ENCODE measurements at regions not wholly inside any gene's neighbourhood (a gene's known extent, or its start where the extent isn't known, plus 50 kb on each side); places are given as distances from the start of the nearest gene placed in this dataset.
"Not testable (repeated sequence)": the region's sequence is repeated elsewhere in the genome, so short reads cannot be mapped to it uniquely, and the experiment has no call there.

DNA sequence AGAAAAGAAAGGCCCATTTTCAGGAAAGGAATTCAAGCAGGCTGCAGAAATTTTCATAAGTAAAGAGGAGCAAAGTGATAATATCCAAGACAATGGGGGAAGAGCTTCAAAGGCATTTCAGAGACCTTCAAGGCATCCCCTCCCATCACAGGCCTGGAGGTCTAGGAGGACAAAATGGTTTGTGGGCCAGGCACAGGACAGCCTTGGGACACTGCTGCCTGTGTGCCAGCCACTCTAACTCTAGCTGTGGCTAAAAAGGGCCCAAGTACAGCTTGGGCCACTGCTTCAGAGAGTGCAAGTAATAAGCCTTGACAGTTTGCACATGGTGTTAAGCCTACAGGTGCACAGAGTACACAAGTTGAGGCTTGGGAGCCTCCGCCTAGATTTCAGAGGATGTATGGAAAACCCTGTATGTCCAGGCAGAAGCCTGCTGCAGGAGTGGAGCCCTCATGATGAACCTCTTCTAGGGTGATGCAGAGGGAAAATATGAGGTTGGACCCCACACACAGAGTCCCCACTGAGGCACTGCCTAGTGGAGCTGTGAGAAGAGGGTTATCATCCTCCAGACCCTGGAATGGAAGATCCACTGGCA lies 51.8 kb upstream of the ZSWIM5 start:
- no peak for DNase-seq

DNA sequence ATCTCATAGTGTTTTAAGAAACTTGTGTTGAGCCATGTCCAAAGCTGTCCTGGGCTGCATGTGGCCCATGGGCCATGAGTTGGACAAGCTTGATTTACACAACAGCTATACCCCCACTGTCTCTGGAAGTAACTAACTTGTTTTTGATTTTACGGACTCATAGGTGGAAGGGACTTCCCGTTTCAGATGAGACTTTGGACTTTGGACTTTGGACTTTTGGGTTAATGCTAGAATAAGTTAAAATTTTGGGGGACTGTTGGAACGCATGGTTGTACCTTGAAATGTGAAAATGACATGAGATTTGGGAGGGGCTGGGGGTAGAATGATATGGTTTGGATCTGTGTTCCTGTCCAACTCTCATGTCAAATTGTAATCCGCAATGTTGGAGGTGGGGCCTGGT lies 52.6 kb upstream of the ZSWIM5 start:
- no peak for DNase-seq

DNA sequence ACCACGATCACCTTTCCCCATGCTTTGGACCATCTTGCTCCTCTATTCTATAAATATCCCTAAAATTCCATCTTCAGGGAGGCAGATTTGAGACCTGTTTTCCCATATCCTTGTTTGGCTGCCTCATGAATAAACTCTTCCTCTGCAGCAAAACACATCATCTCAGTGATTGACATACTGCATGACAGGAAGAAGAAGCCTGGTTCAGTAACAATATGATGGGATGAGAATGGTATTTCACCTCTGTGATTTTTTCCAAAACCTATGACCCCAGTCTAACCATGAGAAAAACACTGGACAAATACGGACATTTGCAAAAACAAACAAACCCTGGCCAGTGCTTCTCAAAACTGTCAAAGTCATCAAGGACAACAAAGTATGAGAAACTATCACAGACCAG lies 53.8 kb upstream of the ZSWIM5 start:
- no peak for DNase-seq

DNA sequence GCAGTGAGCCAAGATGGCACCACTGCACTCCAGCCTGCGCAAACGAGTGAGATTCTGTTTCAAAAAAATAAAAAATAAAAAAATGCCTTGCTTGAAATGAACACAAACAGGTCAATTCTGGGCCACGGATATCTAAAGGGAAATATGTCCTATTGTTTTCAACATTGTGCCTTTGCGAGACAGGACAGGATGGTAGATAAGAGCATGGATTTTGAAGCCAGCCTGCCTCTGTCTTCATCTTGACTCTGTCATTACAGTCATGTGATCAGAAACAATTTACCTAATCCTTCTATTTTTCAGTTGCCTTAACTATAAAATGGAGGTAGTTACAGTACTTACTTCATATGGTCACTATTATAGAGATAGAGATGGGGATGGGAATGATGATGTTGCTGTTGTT lies 56.7 kb upstream of the ZSWIM5 start:
- DNase-seq: no peak

DNA sequence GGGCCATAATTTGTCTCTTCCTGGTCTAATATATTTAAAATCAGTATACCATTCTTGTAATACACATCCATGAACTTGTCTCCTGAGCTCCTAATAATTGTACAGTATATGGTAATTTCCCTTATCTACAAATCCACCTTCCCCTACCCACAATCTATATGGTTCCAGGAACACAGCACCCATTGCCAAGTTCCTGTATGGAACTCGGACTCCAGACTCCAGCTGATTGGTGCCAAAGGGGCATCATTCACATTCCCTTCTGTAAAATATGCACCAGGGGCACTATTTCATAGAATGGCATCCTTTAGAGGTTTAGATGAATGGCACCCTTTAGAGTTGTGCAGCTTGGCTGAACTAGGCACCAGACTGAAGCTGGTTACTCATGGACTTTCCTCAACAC lies 58.8 kb upstream of the ZSWIM5 start:
- no peak for DNase-seq

DNA sequence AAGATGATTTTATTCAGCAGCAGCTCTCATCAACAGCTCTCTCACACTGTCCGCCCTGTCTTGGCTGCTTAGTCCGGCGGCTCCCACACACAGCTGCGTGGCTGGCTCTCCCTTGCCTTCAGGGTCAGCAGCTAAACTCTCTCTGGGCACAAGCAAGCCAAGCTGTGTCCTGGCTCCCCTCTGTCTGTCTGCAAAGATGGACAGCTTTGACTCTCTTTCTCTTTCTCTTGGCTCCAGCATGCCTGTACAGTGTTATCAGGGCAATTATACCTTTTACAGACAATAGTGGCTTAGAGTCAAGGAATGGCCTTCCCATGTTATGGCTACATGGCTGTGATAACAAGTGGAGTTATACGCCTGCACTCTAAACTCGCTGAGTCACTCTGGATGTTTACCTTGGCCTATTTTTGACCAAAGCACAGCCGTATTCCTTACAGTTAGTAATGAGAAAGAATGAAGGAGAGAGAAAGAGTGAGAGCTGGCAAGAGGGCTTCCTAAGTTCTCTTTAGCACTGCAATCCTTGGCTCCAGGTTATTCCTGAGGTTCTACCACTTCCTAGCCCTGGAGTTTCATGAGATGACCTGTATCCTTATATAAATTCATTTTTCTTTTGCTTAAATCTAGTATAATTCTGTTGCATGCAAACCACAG lies 59.9 kb upstream of the ZSWIM5 start:
- peak; percentile 46 for DNase-seq

DNA sequence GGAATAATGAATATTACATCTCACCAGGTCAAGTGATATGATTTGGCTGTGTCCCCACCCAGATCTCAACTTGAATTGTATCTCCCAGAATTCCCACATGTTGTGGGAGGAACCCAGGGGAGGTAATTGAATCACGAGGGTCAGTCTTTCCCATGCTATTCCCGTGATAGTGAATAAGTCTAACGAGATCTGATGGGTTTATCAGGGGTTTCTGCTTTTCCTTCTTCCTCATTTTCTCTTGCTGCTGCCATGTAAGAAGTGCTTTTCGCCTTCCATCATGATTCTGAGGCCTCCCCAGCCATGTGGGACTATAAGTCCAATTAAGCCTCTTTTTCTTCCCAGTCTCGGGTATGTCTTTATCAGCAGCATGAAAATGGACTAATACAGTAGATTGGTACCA lies 58.4 kb upstream of the HPDL start:
- DNase-seq: not testable (repeated sequence)

DNA sequence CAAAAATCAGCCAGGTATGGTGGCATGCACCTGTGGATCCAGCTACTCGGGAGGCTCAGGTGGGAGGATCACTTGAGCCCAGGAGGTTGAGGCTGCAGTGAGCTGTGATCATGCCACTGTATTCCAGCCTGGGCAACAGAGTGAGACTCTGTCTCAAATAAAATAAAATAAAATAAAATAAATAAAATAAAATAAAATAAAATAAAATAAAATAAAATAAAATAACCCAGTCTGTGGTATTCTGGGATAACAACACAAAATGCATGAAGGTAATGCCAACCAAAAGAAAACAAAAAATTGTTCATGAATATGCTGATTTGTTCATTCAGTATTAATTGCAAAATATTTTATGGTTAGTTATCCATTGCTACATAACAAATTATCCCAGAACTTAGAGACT lies 54.4 kb upstream of the HPDL start:
- DNase-seq: not testable (repeated sequence)

DNA sequence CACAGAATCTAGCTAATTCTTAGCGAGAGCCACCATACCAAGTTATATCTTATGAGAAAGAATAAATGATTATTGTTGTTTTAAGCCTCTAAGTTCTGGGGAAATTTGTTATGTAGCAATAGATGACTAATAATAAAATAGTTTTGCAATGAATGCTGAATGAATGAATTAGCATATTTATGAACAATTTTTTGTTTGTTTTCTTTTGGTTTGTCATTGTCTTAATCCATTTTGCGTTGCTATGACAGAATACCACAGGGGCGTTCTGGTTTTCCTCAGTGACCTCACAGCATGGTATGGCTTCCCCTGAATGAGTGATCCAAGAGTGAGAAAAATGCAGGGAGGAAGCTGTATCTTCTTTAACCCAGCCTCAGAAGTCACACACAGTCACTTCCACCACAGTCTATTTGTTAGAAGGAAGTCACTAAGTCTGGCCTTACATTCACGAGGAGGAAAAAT lies 53.8 kb upstream of the HPDL start:
- no peak for DNase-seq

DNA sequence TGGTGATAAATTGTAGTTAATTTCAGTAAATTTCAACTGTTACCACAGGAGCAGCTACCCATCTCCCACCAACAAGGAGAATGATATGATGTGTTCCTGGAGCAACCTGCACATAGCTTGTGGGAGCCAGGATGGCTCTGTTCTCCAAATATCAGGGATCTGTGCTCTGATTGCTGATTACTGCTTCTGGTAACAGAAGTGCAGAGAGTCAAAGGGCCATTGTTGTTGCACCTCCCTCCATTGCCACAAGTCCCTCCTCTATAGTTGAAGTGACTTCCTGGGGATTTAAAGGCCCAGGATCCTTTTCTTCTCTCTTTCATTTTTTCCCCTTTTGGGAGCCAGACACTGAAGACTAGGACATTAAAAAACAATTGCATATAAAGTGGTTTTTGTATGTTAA lies 51.6 kb upstream of the HPDL start:
- DNase-seq: no peak
